ENCODE measurements at regions not wholly inside any gene's neighbourhood (a gene's known extent, or its start where the extent isn't known, plus 50 kb on each side); places are given as distances from the start of the nearest gene placed in this dataset.

GRCh38 chr3:110070161-110070916 is 733.0 kb upstream of the DPPA4 start:
- in situ Hi-C loops (cut with HindIII; ENCODE audit: low sequenced_read_pairs): no loop called here

DNA sequence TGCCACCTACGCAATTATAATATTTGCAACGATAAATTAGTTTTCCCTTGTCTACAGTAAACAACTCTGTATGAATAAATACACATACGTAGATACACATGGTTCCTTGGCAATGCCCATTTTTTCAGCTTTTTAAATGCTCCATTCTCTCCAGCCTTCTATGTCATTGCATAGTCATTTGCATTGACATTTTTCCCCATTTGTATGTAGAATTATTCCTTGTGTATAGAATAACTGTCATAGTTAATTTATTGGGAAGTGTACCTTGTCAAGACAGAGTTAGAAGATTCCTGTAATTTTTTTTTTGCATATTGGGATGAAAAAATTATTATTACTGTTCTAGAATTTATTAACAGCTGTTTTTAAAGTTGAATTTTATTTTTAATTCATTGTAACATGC is 736.7 kb upstream of the DPPA4 start:
- in situ Hi-C loops (cut with HindIII; ENCODE audit: low sequenced_read_pairs): no loop called here

DNA sequence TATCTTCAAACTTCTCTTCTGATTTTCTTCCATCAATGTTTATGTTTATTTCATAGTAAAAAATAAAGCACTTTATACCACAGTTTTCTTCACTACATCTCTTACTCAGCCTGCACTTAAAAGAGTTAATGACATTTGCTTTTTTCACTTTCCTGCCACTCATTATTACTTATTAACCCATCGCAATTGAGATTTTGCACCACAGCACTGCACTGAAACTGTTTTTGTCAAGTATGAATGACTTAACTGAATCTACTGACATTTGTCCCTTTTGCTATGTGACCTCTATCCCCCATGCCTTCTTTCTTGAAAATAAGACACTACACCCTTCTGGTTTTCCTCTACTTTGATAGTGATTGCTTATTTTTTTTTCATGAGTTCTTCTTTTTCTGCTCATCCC is 739.7 kb upstream of the DPPA4 start:
- in situ Hi-C loops (cut with HindIII; ENCODE audit: low sequenced_read_pairs): no loop called here

DNA sequence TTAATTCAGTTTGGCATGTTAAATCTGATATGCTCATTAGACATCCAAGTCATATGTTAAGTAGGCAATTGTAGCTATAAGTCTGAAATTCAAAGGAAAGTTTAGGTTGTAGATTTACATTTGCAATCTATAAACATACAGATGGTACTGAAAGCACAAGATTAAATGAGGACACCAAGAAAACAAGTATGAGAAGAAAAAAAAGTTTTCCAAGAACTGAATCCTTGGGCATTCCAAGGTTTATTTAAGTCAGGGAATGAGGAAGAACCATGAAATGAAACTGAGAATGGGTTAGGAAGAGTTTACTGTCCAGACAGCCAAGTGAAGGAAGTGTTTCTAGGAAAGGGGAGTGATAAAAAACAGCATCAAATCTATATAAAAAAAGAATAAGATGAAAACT is 756.1 kb upstream of the DPPA4 start:
- in situ Hi-C loops (cut with HindIII; ENCODE audit: low sequenced_read_pairs): no loop called here

GRCh38 chr3:110093812-110094401 is 756.6 kb upstream of the DPPA4 start:
- in situ Hi-C loops (cut with HindIII; ENCODE audit: low sequenced_read_pairs): no loop called here

GRCh38 chr3:110099711-110100110 is 762.4 kb upstream of the DPPA4 start:
- in situ Hi-C loops (cut with HindIII; ENCODE audit: low sequenced_read_pairs): loop anchor here (5.0 kb wide), 1 partner anchor 52 kb away; no protein-coding TSS in a partner anchor

GRCh38 chr3:110101361-110101760 is 764.0 kb upstream of the DPPA4 start:
- in situ Hi-C loops (cut with HindIII; ENCODE audit: low sequenced_read_pairs): loop anchor here (5.0 kb wide), 1 partner anchor 54 kb away; no protein-coding TSS in a partner anchor

- in situ Hi-C loops (cut with HindIII; ENCODE audit: low sequenced_read_pairs): no loop called here
Measured at GRCh38 chr3:110106805-110107204, 769.5 kb upstream of the DPPA4 start.

- in situ Hi-C loops (cut with HindIII; ENCODE audit: low sequenced_read_pairs): no loop called here
Measured at GRCh38 chr3:110123946-110124345, 786.6 kb upstream of the DPPA4 start.

DNA sequence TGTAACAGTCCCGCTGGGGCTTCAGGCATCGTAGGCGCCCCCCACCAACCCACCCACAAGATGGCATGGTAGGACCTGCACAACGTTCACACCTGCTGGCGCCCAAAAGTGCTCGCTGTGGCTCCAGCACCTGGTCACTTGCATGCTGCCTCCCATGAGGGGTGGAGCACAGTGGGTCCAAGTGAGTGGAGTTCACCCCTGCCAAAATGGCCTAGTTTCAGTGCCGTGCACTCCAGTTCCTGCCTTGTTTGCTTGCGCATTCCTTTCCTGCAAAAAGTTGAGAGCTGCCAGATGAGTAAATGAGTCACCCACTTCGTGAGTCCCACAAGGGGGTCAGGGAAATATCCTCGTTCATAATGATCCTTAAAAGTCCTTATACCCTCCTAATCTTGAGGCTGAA is 788.7 kb upstream of the DPPA4 start:
- in situ Hi-C loops (cut with HindIII; ENCODE audit: low sequenced_read_pairs): no loop called here

GRCh38 chr3:110133971-110134370 is 796.6 kb upstream of the DPPA4 start:
- in situ Hi-C loops (cut with HindIII; ENCODE audit: low sequenced_read_pairs): no loop called here

DNA sequence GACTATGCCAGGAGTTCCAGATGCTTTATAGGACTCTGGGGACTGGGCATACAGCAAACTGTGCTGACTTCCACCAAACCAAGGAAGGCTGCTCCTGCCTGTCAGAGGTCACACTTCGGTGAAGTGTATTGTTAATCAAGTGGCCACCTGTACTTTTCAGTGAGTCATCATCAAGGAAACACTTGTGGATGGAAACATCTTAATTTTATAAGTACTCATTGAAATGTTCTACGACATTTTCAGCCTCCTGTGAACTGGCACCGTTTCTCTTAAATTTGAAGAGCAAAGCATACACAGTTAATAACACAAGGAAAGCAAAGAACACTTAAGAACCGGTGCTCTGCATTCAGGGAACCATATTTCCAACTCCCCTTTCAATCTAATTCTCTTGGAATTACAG is 801.7 kb upstream of the DPPA4 start:
- in situ Hi-C loops (cut with HindIII; ENCODE audit: low sequenced_read_pairs): no loop called here

DNA sequence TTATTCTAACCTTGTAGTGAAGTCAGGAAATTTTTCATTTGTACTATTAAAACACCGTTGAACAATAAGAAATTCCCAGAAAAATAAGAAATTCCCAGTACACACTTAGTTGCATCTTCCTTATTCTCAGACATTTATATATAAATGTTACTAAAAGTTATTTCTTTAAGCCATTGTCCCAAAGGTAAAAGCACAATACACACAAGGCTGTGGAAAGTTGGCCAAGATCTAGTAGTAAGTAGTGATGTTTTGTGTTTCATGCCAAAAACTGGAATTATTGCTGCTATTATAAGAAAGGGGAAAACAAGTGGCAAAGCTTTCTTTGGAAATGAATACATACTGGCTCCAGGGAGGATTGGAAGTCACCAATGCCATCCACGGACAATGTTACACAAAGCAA is 802.5 kb upstream of the DPPA4 start:
- in situ Hi-C loops (cut with HindIII; ENCODE audit: low sequenced_read_pairs): no loop called here

GRCh38 chr3:110149763-110150162 is 812.4 kb upstream of the DPPA4 start:
- in situ Hi-C loops (cut with HindIII; ENCODE audit: low sequenced_read_pairs): no loop called here

DNA sequence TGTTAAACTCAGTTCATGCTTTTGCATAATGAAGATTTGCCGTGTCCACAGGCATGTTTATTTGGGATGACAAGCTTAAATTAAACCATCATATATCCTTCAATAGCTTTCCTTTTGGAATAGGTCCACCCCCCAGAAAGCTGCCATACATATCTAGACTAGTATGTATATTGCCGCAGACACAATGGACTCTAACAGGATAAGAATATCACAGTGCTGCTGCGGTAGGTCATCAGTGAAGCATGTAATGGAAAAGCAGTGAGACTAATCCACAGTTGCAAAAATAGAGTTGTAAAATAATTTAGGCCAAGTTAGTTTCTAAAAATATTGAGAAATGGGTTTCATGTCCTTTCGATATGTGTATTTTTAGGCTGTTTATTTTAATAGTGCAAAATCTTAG is 819.9 kb upstream of the DPPA4 start:
- in situ Hi-C loops (cut with HindIII; ENCODE audit: low sequenced_read_pairs): no loop called here

DNA sequence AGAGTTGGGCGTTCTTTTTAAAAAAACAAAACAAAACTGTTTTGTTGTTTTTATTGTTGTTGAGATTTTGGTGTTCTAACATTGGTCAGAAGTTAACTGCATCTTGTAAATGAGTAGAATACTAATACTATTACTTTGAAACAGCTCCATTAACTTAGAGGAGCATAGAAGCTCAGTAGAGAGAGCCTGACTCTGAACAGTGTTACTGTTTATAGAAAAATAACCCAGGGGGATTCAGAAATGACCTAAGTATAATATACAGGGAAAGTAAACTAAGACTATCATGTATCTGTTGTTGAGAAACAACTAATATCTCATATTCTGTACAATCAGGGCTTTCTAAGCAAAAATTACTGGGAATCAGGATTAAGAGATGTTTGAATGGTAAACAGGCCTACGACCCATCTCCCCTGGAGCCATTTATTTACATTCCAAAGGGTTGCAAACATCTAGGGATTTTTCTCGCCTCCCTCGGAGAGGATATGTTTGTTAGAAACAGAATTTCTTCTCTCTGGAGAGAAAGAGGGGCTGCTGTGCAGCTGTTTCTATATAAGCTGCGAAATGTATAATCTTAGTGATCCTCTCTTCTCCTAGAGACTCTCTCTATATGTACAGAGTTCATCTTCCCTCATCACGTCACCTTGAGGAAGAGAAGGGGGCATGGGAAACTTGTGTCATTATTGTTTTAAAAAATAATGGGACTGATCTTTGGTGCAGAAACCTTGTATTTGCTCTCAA is 827.5 kb upstream of the DPPA4 start:
- in situ Hi-C loops (cut with HindIII; ENCODE audit: low sequenced_read_pairs): no loop called here

DNA sequence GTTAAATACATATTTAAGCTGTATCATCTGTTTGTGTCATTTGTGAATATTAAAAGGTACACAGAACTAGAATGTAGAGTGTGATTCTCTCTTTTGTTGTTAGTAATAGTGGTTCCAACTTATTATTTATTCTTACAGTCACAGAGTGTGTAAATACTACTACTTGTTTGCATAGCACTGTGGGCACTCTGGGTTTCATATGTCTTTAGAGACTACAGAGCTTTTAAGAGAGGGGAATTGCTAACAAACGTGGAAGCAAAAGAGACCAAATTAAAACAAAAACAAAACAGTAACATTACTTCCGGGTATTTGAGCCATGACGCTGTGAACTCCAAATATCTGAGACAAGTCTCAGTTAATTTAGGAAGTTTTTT is 828.0 kb upstream of the DPPA4 start:
- in situ Hi-C loops (cut with HindIII; ENCODE audit: low sequenced_read_pairs): no loop called here

DNA sequence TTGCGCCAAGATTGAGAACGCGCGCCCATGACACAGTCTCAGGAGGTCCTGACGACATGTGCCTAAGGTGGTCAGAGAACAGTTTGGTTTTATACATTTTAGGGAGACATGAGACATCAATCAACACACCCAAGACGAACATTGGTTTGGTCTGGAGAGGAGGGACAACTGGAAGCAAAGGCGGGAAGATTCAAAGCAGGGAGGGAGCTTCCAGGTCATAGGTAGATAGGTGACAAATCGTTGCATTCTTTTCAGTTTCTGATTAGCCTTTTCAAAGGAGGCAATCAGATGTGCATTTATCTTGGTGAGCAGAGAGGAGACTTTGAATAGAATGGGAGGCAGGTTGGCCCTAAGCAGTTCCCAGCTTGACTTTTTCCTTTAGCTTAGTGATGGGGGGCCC is 828.4 kb upstream of the DPPA4 start:
- in situ Hi-C loops (cut with HindIII; ENCODE audit: low sequenced_read_pairs): no loop called here

DNA sequence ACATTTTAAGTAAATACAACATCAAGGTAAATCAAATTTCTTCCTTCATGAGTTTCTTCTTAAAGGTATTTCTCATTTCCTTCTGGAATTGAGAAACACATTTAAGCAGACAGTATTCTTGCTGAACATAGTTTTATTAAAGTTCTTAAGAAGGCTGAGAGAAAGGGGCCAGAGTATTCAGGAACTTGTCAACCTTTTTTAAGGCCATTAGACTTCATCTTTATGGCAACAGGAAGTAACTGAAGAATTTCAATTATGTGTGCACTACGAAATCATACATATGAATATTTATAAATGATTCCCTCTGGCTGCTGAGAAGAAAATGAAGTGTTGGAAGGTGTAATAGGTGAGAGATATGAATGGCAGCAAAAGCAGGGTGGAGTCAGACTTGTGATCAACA is 829.4 kb upstream of the DPPA4 start:
- in situ Hi-C loops (cut with HindIII; ENCODE audit: low sequenced_read_pairs): no loop called here

DNA sequence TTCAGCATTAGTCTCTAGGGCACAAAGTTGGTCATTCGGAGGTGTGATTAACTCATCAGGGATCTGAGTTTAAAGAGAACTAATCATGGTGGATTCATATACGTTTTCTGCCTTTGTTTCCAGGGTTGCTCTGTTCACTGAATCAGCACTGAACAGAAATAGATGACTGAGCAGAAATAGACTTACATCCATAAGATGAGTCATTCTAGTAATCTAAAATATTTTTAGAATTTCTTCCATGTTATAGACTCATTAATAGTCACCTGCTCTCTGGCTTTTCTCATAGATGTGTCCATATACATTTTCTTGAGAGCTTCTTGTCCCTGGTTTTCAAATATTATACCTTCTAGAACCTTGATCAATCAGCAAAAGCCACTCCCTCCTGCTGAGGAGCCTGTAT is 837.6 kb upstream of the DPPA4 start:
- in situ Hi-C loops (cut with HindIII; ENCODE audit: low sequenced_read_pairs): no loop called here

GRCh38 chr3:110178965-110179364 is 841.6 kb upstream of the DPPA4 start:
- in situ Hi-C loops (cut with HindIII; ENCODE audit: low sequenced_read_pairs): no loop called here

- in situ Hi-C loops (cut with HindIII; ENCODE audit: low sequenced_read_pairs): no loop called here
Measured at GRCh38 chr3:110180733-110181132, 843.4 kb upstream of the DPPA4 start.
